GM21390 (cell line): ENCODE measurements at regions not wholly inside any gene's neighbourhood (a gene's known extent, or its start where the extent isn't known, plus 50 kb on each side); places are given as distances from the start of the nearest gene placed in this dataset.
"Not testable (repeated sequence)": the region's sequence is repeated elsewhere in the genome, so short reads cannot be mapped to it uniquely, and the experiment has no call there.

Experiments
- ATAC-seq: cut with Tn5 transposase; IDR thresholded peaks from one replicate; pipeline ENCODE4 v1.9.1; 2021; ENCODE audit not compliant: unreplicated experiment

DNA sequence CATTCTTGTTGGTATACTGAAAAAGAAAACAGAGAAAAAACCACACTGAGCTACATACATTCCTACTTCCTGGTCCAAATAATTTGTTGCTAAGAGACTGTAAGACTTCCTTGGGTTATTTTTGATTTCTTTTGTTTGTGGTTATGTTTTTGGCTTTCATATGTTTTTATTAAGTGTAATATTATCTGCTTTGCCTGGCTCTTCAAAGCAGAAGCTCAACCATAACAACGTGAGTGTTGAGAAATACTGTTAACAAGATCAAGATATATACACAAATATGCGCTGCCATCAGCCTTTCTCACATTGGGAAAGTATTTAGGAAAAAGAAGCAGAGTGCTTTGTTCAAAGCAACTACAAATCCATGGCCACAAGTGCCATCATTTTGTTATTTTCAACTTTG is 556.2 kb upstream of the CBLB start:
- ATAC-seq, result no peak

DNA sequence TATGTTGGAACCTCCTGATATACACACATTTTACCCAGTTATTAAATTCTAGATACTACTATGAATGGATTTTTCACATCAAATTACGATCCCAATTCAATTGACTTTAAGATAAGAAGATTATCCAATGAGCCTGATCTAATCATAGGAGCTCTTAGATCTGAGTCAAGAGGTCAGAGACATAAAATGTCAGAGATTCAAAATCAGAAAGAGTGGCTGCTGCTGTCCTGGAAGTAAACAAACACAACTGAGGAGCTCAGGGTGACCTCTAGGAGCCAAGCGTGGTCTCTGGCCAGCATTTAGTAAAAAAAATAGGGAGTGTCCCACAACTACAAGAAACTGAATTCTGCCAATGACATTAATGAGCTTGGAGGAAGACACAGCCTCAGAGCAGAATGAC is 557.1 kb upstream of the CBLB start:
- no peak for ATAC-seq

DNA sequence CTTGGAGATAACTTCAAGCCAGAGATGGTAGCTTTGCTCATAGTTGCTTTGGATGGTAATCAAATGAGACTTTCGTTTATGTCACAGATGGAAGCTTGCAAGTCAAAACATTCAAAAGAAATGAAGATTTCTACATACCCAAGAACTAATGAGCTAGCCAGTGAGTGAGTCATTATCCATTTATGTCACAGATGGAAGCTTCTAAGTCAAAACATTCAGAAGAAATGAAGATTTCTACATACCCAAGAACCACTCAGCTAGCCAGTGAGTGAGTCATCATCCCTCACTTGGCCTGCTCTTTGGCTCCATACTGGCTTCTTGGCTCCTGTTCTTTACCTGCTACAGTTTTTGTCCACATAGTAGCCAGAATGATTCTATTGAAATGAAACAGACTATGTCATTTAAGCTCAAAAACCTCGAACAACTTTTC is 559.8 kb upstream of the CBLB start:
- no peak for ATAC-seq

DNA sequence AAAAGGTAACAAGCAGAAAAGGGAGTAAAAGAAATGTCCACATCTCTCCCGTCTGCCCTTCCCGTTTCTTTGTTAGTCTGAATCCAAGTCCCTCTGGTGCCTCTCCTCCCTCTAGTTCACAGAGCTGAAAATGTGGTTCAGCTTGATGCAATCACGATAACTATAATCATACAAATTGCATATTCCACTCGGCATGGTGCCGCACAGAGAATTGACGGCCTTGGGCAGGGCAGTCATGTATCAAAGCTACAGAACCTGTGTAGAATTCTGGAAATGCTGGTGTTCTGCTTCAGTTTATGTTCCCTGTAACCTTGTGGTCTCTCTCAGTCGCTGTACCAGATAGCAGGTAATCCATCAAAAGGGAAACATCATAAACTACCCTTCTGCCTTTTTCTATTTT is 562.9 kb upstream of the CBLB start:
- ATAC-seq, result no peak

DNA sequence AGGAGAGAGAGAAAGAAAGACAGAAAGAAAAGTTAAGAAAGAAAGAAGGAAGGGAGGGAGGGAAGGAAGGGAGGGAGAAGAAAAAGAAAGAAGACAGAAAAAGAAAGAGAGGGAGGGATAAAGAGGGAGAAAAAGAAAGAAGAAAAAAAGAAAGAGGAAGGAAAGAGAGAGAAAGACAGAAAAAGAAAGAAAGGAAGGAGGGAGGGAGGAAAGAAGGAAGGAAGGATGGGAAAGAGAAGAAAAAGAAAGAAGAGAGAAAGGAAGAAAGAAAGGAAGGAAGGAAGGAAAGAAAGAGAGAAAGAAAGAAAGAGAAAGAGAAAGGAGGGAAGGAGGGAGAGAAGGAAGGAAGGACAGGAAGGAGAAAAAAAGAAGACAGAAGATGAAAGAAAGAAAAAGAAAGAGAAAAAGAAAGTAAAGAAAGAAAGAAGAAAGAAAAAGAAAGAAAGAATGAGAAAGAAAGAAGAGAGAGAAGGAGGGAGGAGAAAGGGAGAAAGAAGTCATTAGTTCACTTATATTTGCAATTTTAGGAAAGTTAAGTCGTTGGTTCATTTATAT is 567.2 kb upstream of the CBLB start:
- ATAC-seq, result no peak

DNA sequence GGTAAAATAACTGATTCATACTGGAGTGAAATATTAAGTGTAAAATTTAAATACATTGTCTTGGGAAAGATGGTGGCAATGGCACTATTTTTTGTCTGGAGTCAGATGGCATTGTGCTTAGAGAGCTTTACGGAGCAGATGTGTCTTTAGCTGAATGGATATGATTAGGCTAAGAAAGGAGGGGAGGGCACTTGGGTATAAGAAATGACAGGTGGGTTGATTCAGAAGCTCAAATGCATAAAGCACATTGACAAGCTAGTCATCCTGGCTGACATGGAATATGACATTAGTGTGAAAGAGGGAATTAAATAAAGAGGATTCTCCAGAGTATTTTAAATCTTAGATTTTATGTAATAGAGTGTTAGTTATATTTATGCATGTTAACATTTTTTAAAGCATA is 570.1 kb upstream of the CBLB start:
- no peak for ATAC-seq

DNA sequence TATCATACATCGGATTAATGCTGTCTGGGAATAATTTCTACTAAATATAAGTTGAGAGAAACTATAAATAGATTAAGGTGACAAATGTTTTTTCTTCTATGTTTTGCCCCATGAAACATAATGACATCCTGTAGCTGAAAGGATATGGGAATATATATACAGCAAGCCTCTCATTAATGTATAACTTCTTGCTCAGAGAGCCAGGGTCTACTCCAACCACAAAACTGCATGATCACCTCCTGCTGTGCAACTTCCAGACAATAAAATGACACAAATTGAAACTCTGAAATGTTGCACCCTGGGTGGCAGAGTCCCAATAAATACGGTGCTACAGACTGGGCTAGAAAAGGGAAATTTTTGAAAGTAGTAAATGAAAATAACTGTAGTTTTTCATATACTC is 571.9 kb upstream of the CBLB start:
- ATAC-seq, result no peak

DNA sequence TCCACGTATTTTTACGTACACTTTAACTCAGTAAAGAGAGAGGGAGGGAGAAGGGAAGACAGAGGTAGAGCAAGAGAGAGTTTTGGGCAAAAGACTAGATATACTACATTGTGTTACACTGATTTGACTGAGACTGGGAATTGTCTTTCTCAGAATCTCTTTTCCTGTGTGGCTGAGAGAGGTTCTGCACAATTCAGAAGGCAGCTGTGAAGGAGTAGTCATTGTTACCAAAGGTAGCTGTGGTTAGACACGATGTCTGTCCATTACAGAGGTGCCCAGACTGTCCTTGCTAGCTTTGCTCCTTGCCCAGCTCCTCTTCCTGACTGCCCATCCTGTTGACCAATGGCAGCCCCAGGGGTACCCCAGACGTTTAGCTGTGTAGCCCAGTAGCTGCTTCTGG is 577.5 kb upstream of the CBLB start:
- no peak for ATAC-seq

DNA sequence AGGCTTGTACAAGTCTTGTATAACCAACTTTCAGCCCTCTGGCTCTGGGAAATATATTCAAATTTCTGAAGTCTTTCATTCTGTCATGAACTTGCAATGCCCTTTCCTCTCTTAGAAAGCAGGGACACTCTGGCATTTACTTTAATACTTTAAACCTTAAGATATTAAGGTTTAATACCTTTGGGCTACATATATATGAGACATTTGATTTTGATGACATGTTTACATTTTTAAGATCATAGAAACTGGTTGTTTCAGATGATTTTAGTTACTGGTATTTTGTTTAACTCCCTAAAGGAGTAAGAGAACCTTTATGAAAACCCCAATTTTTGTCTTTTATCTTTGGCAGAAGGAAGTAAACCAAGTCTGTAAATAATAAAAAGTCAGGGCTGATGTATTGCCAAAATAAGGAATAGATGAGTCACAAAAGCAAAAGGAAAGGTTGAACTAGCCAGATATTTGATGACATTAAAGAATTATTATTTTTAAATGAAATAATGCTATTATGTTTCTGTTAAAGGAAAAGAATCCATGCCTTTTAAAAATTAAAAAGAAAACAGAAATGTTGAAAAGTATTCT is 579.0 kb upstream of the CBLB start:
- no peak for ATAC-seq

DNA sequence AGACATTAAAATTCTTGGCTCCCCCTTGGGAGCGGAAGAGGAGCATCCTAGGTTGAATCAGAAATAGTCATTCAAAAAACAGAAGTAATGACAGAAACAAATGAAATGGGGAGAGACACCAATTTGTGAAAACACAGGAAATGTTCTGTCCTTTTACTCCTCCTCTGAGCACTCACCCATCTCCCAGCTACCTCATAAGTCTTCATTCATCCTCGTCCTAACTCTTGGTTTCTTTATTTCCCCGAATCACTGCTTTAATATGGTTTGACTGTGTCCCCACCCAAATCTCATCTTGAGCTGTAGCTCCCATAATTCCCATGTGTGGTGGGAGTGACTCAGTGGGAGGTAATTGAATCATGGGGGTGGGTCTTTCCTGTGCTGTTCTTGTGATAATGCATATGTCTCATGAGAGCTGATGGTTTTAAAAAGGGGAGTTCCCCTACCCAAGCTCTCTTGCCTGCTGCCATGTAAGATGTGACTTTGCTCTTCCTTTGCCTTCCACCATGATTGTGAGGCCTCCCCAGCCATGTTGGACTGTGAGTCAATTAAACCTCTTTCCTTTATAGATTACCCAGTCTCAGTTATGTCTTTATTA is 579.7 kb upstream of the CBLB start:
- ATAC-seq, result not testable (repeated sequence)

DNA sequence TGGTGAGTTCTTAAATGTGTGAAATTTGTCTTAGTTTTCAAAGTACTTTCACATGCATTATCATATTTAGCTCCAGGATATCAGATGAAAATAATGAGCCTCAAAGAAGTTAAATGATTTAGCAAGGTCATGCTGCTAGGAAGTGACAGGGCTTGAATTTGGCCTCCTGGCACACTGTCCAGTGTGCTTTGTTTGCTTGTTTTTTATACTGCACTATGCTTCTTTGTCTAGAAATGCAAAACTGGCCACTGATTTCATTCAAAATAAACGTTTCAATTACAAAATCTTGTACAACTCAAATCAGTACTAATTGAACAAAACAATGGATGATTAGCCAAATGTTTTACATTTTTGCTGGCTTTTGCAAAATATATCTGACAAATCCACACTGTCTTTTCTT is 583.3 kb upstream of the CBLB start:
- ATAC-seq, result no peak

DNA sequence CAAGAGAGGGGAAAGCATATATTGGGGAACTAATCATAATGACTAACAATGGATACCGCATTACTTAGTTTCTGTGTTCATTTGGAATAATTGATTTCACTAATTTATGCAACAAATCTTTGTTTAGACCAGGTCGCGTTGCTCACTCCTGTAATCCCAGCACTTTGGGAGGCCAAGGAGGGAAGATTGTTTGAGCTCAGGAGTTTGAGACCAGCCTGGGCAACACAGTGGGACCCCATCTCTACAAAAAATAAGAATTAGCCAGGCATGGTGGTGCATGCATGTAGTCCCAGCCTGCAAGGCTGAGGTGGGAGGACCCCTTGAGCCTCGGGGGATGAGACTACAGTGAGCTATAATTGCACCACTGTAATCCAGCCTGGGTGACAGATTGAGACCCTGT is 585.7 kb upstream of the CBLB start:
- no peak for ATAC-seq

DNA sequence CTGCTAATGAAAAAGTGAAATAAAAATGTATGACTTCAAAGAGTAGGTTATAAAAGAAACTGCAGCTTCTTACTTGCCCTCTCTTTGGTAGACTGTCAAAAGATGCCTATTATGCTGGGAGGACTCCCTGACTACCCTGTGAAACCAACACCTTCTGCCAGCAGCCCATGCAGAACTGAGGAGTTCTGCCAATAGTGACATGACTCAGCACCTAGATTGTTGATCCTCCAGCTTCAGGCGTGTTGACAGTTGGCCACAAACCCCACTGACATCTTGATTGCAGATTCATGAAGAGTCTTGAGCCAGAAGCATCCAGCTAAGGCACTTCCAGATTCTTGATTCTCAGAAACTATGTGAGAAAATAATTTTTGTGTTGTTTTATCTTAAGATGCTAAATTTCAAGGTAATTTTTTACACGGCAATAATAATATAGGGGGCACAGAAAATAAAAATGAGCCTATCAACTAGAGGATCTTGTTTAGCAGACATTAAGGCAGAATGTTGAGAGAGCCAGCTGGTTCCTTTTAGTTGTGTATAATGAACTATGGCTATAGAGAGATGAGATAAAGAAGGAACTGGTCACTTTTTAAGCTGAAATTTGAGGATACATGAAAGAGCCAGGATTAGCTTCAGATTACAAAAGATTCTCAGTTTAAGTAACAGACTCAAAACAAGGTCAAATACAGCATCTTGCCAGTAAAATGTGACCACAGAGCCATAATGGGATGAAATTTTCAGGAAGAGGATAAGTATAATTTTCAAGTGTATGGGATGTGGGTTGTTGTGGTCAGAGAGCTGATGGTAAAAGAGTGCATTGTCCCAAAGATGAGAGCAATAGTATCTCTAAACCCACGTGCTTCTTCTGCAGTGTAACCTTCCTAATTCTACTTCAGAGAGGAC is 588.7 kb upstream of the CBLB start:
- ATAC-seq, result peak; percentile 99

DNA sequence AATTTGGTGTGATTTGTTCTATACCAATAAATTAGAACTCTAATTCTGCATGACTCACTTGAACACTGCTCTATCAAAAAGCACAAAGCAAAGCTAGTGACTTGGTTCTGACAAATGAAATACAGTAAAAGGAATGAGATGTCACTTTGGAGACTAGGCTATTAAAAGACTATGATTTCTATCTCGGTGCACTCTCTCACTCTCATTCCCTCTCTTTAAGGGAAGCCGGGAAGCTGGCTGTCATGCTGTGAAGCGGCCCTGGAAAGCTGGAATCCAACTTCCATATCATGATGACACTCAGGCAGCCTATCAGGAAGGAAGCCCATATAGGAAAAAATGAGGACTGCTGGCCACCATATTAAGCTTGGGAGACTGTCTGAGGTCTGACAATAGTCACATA is 590.1 kb upstream of the CBLB start:
- no peak for ATAC-seq

DNA sequence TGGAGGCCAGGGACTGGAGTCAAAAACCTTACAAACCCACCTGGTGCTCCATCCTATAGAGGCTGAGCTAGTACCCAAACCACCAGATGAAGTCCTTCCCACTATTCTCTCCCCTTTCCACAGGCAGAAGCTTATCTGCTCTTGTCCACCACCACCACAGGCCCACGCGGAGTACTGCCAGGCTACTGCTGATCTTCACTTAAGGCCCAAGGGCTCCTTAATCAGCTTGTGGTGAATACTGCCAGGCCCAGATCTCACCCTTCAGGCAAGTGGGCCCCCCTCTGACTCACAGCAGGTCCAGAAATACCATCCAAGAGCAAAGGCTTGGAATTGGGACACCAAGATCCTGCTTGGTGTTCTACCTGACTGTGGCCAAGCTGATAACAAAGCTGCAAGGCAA is 598.1 kb upstream of the CBLB start:
- ATAC-seq, result no peak

DNA sequence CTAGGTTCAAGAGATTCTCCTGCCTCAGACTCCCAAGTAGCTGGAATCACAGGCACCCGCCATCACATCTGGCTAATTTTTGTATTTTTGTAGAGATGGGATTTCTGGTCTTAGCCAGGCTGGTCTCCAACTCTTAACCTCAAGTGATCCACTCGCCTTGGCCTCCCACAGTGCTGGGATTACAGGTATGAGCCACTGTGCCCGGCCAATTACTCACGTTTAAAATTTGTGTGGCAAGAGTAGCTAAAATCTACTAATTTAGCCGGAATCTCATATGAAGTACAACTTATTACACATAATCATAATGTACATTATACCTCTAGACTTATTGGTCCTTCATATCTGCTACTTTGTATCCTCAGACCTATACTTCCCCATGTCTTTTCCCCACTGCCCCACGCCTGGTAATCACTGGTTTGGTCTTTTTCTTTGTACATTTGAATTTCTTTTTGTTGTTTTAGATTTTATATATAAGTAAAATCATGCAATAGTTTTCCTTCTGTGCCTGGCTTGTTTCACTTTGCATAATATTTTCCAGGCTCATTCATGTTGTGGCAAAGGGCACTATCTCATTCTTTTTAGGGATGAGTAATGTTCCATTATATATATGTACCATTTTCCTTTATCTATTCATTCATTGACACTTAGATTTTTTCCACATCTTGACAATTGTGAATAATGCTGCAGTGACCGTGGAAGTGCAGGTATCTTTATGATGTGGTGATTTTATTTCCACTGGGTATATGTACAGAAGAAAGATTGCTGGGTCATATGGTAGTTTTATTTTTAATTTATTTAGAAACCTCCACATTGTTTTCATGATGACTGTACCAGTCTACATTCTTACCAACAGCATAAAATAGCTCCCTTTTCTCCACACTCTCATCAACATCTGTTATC is 605.0 kb upstream of the CBLB start:
- ATAC-seq, result no peak

DNA sequence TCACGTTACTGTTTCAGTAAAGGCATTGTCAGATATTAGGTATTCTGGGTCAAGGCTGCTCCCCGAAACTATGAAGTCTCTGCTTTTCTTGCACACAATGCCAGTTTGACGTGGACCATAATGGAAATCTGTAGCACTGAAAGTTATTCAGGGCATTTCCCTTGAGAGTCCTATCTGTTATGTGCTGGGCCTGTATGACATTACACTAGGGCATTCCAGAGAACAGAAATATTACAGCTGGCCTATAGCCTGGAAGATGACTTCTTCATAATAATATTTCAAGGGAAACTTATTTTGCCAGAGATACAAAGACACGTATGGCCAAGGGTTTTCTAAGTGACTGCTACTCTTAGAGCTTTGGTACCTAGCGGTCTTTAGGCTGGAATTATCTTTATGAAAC is 613.6 kb upstream of the CBLB start:
- ATAC-seq, result no peak

DNA sequence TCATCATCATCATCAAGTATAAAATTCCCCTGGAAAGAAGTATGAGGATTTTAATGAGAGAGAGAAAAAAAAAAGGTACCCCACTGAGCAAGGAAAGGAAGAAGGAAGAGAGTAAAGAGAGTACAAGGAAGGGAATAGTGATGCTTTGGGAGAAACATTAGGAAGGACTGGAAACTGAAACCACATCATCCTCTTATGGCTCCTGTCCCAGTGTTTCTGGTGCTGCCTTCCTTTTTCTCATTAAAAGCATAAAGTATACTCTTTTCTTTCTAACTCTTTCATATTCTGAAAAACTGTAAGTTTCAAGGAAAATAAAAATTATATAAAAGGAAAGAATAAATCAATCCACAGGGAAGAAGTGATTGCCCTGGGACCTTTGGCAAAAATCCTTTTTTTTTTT is 616.4 kb upstream of the CBLB start:
- no peak for ATAC-seq

DNA sequence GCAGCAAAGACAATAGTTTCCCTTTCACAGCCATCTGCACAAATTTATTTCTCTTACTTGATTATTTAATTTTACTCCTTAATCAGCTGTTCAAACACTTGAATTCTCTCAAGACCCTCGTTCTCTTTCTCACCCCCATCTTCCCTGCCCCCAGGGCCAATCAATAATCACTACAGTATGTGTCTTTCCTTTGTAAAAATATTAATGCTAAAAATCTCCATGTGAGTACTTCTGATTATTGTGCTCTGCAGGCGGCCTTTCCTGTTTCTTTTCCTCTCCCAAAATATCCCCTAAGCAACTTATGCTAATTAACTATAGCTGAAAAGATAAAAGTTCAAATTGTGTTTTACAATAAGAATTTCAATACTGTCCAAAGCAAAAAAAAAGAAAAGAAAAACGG is 617.0 kb upstream of the CBLB start:
- ATAC-seq, result no peak

DNA sequence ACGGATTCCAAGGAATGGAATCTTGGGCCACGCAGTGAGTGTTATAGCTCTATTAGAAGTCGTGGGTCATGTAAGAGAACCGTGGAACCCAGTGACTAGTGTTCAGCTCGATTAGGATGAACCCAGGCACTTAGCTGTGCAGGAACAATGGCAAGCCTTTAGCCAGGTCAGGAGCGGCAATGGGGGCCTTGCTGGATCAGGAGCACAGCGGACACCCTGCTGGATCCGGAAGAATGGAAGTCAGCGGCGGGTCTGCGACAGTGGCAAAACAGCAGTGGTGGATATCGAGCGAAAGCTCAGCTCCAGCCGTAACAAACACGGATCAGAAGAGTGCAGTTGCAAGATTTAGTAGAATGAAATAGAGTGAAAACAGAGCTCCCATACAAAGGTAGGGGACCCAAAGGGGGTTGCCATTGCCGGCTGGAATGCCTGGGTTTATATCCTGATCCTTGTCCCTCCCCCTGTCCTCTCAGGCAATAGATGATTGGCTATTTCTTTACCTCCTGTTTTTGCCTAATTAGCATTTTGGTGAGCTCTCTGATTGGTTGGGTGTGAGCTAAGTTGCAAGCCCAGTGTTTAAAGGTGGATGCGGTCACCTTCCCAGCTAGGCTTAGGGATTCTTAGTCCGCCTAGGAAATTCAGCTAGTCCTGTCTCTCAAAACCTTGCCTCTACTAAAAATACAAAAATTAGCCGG is 618.3 kb upstream of the CBLB start:
- ATAC-seq, result not testable (repeated sequence)
